ENCODE measurements at regions not wholly inside any gene's neighbourhood (a gene's known extent, or its start where the extent isn't known, plus 50 kb on each side); places are given as distances from the start of the nearest gene placed in this dataset.

GRCh38 chr7:27367179-27367932, 124.8 kb downstream of the EVX1 start:
- no peak for DNase-seq (ENCODE audit: insufficient read length)
- FAIRE-seq: no peak
- TF ChIP-seq POLR2A (IDR thresholded peaks at IDR 0.05; ENCODE audit: low read depth, low read length) (no peak), POLR2AphosphoS5 (IDR thresholded peaks at IDR 0.05; ENCODE audit: low read depth, low read length) (no peak), TAF1 (IDR thresholded peaks at IDR 0.05; ENCODE audit: borderline replicate concordance, low read depth, low read length) (no peak)

- FAIRE-seq: peak; percentile 27
- DNase-seq (ENCODE audit: insufficient read length): no peak
- TF ChIP-seq POLR2A (IDR thresholded peaks at IDR 0.05; ENCODE audit: low read depth, low read length): no peak
- no peak for TF ChIP-seq TAF1 (IDR thresholded peaks at IDR 0.05; ENCODE audit: borderline replicate concordance, low read depth, low read length)
- no peak for TF ChIP-seq POLR2AphosphoS5 (IDR thresholded peaks at IDR 0.05; ENCODE audit: low read depth, low read length)
Observed at GRCh38 chr7:27367933-27368549, 125.4 kb downstream of the EVX1 start.

DNA sequence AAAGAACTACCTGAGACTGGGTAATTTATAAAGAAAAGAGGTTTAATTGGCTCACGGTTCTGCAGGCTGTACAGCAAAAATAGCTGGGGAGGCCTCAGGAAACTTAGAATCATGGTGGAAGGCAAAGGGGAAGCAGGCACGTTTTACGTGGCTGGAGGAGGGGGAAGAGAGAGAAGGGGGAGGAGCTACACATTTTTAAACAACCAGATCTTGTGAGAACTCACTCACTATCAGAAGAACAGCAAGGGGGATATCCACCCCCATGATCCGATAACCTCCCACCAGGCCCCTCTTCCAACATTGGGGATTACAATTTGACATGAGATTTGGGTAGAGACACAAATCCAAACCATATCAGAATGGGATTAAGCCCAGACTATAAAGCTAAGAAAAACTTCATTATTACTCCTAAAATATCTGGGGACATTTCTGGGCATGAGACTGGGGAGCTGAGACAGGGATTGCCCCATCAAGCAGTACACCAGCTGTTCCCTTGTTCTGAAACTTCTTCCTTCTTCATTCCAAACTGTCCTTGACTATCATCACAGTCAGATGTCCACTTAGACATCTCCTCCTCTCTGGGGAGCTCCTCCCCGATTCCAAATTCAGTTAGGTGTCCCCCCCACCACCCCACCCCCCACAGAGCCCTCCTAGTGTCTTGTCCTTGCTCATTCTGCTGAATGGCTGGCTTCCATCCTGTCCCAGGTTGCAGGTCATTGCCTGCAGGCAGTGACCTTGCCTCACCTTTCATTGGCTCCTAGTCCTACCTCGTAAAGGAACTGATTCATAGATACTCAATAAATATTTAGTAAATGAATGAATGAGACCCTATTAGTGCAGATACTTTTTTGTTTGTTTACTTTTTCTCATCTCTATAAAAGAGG, 132.6 kb downstream of the EVX1 start:
- no peak for DNase-seq (ENCODE audit: insufficient read length)
- TF ChIP-seq POLR2A (IDR thresholded peaks at IDR 0.05; ENCODE audit: low read depth, low read length) (no peak), TAF1 (IDR thresholded peaks at IDR 0.05; ENCODE audit: borderline replicate concordance, low read depth, low read length) (no peak), POLR2AphosphoS5 (IDR thresholded peaks at IDR 0.05; ENCODE audit: low read depth, low read length) (no peak)
- no peak for FAIRE-seq

GRCh38 chr7:27375958-27376357, 133.4 kb downstream of the EVX1 start:
- TF ChIP-seq POLR2AphosphoS5 (IDR thresholded peaks at IDR 0.05; ENCODE audit: low read depth, low read length) (no peak), POLR2A (IDR thresholded peaks at IDR 0.05; ENCODE audit: low read depth, low read length) (no peak), TAF1 (IDR thresholded peaks at IDR 0.05; ENCODE audit: borderline replicate concordance, low read depth, low read length) (no peak)
- DNase-seq (ENCODE audit: insufficient read length) (no peak), FAIRE-seq (no peak)

- FAIRE-seq (no peak), DNase-seq (ENCODE audit: insufficient read length) (no peak)
- TF ChIP-seq TAF1 (IDR thresholded peaks at IDR 0.05; ENCODE audit: borderline replicate concordance, low read depth, low read length) (no peak), POLR2AphosphoS5 (IDR thresholded peaks at IDR 0.05; ENCODE audit: low read depth, low read length) (no peak), POLR2A (IDR thresholded peaks at IDR 0.05; ENCODE audit: low read depth, low read length) (no peak)
Observed at GRCh38 chr7:27377988-27378387, 135.4 kb downstream of the EVX1 start.

- FAIRE-seq: no peak
- TF ChIP-seq POLR2AphosphoS5 (IDR thresholded peaks at IDR 0.05; ENCODE audit: low read depth, low read length) (no peak), TAF1 (IDR thresholded peaks at IDR 0.05; ENCODE audit: borderline replicate concordance, low read depth, low read length) (no peak), POLR2A (IDR thresholded peaks at IDR 0.05; ENCODE audit: low read depth, low read length) (no peak)
Observed at GRCh38 chr7:27382307-27382706, 139.7 kb downstream of the EVX1 start.

GRCh38 chr7:27386581-27386980, 144.0 kb downstream of the EVX1 start:
- DNase-seq (ENCODE audit: insufficient read length) (no peak), FAIRE-seq (no peak)
- TF ChIP-seq TAF1 (IDR thresholded peaks at IDR 0.05; ENCODE audit: borderline replicate concordance, low read depth, low read length): no peak
- no peak for TF ChIP-seq POLR2A (IDR thresholded peaks at IDR 0.05; ENCODE audit: low read depth, low read length)
- TF ChIP-seq POLR2AphosphoS5 (IDR thresholded peaks at IDR 0.05; ENCODE audit: low read depth, low read length): no peak

More at GRCh38 chr7:27382307-27382706, 139.7 kb downstream of the EVX1 start:
- DNase-seq (ENCODE audit: insufficient read length): no peak

GRCh38 chr7:27387864-27388263, 145.3 kb downstream of the EVX1 start:
- FAIRE-seq (no peak), DNase-seq (ENCODE audit: insufficient read length) (no peak)
- TF ChIP-seq TAF1 (IDR thresholded peaks at IDR 0.05; ENCODE audit: borderline replicate concordance, low read depth, low read length) (no peak), POLR2A (IDR thresholded peaks at IDR 0.05; ENCODE audit: low read depth, low read length) (no peak), POLR2AphosphoS5 (IDR thresholded peaks at IDR 0.05; ENCODE audit: low read depth, low read length) (no peak)

- no peak for FAIRE-seq
- no peak for DNase-seq (ENCODE audit: insufficient read length)
- TF ChIP-seq POLR2A (IDR thresholded peaks at IDR 0.05; ENCODE audit: low read depth, low read length): no peak
- no peak for TF ChIP-seq POLR2AphosphoS5 (IDR thresholded peaks at IDR 0.05; ENCODE audit: low read depth, low read length)
- TF ChIP-seq TAF1 (IDR thresholded peaks at IDR 0.05; ENCODE audit: borderline replicate concordance, low read depth, low read length): no peak
Observed at GRCh38 chr7:27388561-27388960, 146.0 kb downstream of the EVX1 start.

DNA sequence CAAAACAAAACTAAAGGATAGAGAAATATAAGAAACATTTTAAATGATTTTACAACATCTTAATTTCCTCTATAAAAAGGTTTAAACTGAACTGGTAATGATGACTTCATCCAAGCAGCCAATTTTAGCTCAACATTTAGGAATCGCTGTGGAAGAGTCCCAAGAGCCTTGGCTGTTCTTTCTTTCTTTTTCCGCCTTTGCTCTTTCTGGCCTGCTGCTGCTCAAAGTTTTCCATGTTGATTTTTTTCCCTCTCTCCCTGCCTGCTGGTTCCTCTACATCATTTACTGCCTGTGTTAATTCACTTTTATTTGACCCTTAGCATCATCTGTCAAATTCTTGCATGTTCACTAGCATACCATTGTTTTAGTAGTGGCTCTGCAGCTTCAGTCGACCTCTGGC, 146.9 kb downstream of the EVX1 start:
- no peak for DNase-seq (ENCODE audit: insufficient read length)
- no peak for TF ChIP-seq TAF1 (IDR thresholded peaks at IDR 0.05; ENCODE audit: borderline replicate concordance, low read depth, low read length)
- TF ChIP-seq POLR2AphosphoS5 (IDR thresholded peaks at IDR 0.05; ENCODE audit: low read depth, low read length): no peak
- TF ChIP-seq POLR2A (IDR thresholded peaks at IDR 0.05; ENCODE audit: low read depth, low read length): no peak
- FAIRE-seq: no peak

GRCh38 chr7:27392477-27392876, 149.9 kb downstream of the EVX1 start:
- no peak for FAIRE-seq
- no peak for TF ChIP-seq POLR2A (IDR thresholded peaks at IDR 0.05; ENCODE audit: low read depth, low read length)
- no peak for TF ChIP-seq POLR2AphosphoS5 (IDR thresholded peaks at IDR 0.05; ENCODE audit: low read depth, low read length)
- TF ChIP-seq TAF1 (IDR thresholded peaks at IDR 0.05; ENCODE audit: borderline replicate concordance, low read depth, low read length): no peak
- DNase-seq (ENCODE audit: insufficient read length): no peak

Data from GM12892 (cell line).